Astrocyte (in vitro differentiated cells and primary cell): ENCODE measurements at regions not wholly inside any gene's neighbourhood (a gene's known extent, or its start where the extent isn't known, plus 50 kb on each side); places are given as distances from the start of the nearest gene placed in this dataset.

Experiments used
- DNase-seq: peaks from one replicate; pipeline ENCODE4 v3.0.0-alpha.2; 2010; ENCODE audit warnings: low read depth
- FAIRE-seq: peaks from 2 replicates; lab custom pipeline; 2011; peaks lifted over from hg19 to GRCh38; lab: Jason Lieb, UNC
- H2AFZ ChIP-seq: 2 replicates; pipeline ENCODE4 v1.6.0; 2012; ENCODE audit warnings: low read depth, low read length, inconsistent platforms
- H3K27ac ChIP-seq: 2 replicates; pipeline ENCODE4 v1.5.1; 2011; ENCODE audit warnings: low read depth, low read length, inconsistent platforms
- H3K27me3 ChIP-seq: 2 replicates; pipeline ENCODE4 v1.6.0; 2011; ENCODE audit warnings: low read length, inconsistent platforms; ENCODE audit not compliant: insufficient read depth
- H3K36me3 ChIP-seq: 2 replicates; pipeline ENCODE4 v1.5.1; 2011; ENCODE audit warnings: low read length, inconsistent platforms; ENCODE audit not compliant: insufficient read depth
- H3K4me1 ChIP-seq: 2 replicates; pipeline ENCODE4 v1.5.1; 2011; ENCODE audit warnings: low read length, inconsistent platforms; ENCODE audit not compliant: insufficient read depth
- H3K4me2 ChIP-seq: 2 replicates; pipeline ENCODE4 v1.6.0; 2012; ENCODE audit warnings: low read length, inconsistent platforms
- H3K4me3 ChIP-seq: 2 replicates; pipeline ENCODE4 v1.5.1; 2011; ENCODE audit warnings: low read depth, mild to moderate bottlenecking, low read length, inconsistent platforms; ENCODE audit not compliant: insufficient read depth
- H3K79me2 ChIP-seq: 2 replicates; pipeline ENCODE4 v1.6.0; 2012; ENCODE audit warnings: mild to moderate bottlenecking, low read length, inconsistent platforms; ENCODE audit not compliant: insufficient read depth
- H3K9ac ChIP-seq: 2 replicates; pipeline ENCODE4 v1.6.0; 2012; ENCODE audit warnings: mild to moderate bottlenecking, low read length, inconsistent platforms
- H3K9me3 ChIP-seq: 2 replicates; pipeline ENCODE4 v1.5.1; 2012; ENCODE audit warnings: low read depth, mild to moderate bottlenecking, low read length, inconsistent platforms; ENCODE audit not compliant: insufficient read depth
- H4K20me1 ChIP-seq: 2 replicates; pipeline ENCODE4 v1.6.0; 2012; ENCODE audit warnings: low read length, inconsistent platforms; ENCODE audit not compliant: insufficient read depth
- H3K27ac Mint-ChIP-seq: one replicate; pipeline ENCODE4 v1.8.0; 2021; ENCODE audit warnings: mild to moderate bottlenecking, mixed read lengths; ENCODE audit not compliant: unreplicated experiment
- H3K27me3 Mint-ChIP-seq: one replicate; pipeline ENCODE4 v1.8.0; 2021; ENCODE audit warnings: low read depth, mixed read lengths; ENCODE audit not compliant: unreplicated experiment
- H3K36me3 Mint-ChIP-seq: one replicate; pipeline ENCODE4 v1.8.0; 2021; ENCODE audit warnings: low read depth, mixed read lengths; ENCODE audit not compliant: unreplicated experiment
- H3K4me1 Mint-ChIP-seq: one replicate; pipeline ENCODE4 v1.8.0; 2021; ENCODE audit warnings: low read depth, mixed read lengths; ENCODE audit not compliant: unreplicated experiment
- H3K4me3 Mint-ChIP-seq: one replicate; pipeline ENCODE4 v1.8.0; 2021; ENCODE audit warnings: mild to moderate bottlenecking, moderate library complexity, mixed read lengths; ENCODE audit not compliant: unreplicated experiment
- H3K9me3 Mint-ChIP-seq: one replicate; pipeline ENCODE4 v1.8.0; 2021; ENCODE audit warnings: mild to moderate bottlenecking, mixed read lengths; ENCODE audit not compliant: unreplicated experiment
- CTCF ChIP-seq: IDR thresholded peaks from 2 replicates; pipeline ENCODE4 v1.5.1; 2011; ENCODE audit warnings: low read depth, mild to moderate bottlenecking, inconsistent platforms, low read length, moderate library complexity; ENCODE audit not compliant: insufficient read depth
- EZH2 ChIP-seq: IDR thresholded peaks from 2 replicates; pipeline ENCODE4 v1.6.1; 2012; ENCODE audit warnings: mild to moderate bottlenecking, low read length, inconsistent platforms; ENCODE audit not compliant: insufficient read depth

- peaks cover 3% of the 10 kb centered on the region for H3K4me1 ChIP-seq
- no peak overlapping the region for H3K9ac ChIP-seq
- no peak overlapping the region for H2AFZ ChIP-seq
- H3K9me3 Mint-ChIP-seq, result no peaks in the 10 kb centered on the region
- no peak overlapping the region for H3K4me3 Mint-ChIP-seq
- H3K27me3 ChIP-seq, result no peaks in the 10 kb centered on the region
- no peaks in the 10 kb centered on the region for H3K79me2 ChIP-seq
- DNase-seq (no peak), FAIRE-seq (no peak)
- no peak overlapping the region for H3K4me2 ChIP-seq
- H3K36me3 ChIP-seq, result no peaks in the 10 kb centered on the region
- no peak for TF ChIP-seq EZH2
- TF ChIP-seq CTCF, result no peak
- H3K27ac Mint-ChIP-seq, result no peak overlapping the region
- H3K36me3 Mint-ChIP-seq, result peaks cover 2% of the 10 kb centered on the region
- peaks cover 12% of the 10 kb centered on the region for H3K4me1 Mint-ChIP-seq
- no peak overlapping the region for H3K27ac ChIP-seq
- no peak overlapping the region for H3K4me3 ChIP-seq
- H3K9me3 ChIP-seq, result no peaks in the 10 kb centered on the region
- no peaks in the 10 kb centered on the region for H4K20me1 ChIP-seq
- H3K27me3 Mint-ChIP-seq, result no peaks in the 10 kb centered on the region
These were observed 877.3 kb downstream of the MCTP2 start for GRCh38 chr15:95108673-95109072.

GRCh38 chr15:95111969-95112368, 880.6 kb downstream of the MCTP2 start:
- peaks cover 2% of the 10 kb centered on the region for H3K36me3 Mint-ChIP-seq
- TF ChIP-seq CTCF (no peak), EZH2 (no peak)
- no peaks in the 10 kb centered on the region for H3K27me3 Mint-ChIP-seq
- H3K9me3 Mint-ChIP-seq, result no peaks in the 10 kb centered on the region
- Histone ChIP-seq H3K27me3 (no peaks in the 10 kb centered on the region), H3K9ac (no peak overlapping the region), H3K9me3 (no peaks in the 10 kb centered on the region), H3K36me3 (no peaks in the 10 kb centered on the region), H3K4me2 (no peak overlapping the region), H2AFZ (no peak overlapping the region), H3K27ac (no peak overlapping the region), H3K4me1 (no peaks in the 10 kb centered on the region), H3K4me3 (no peak overlapping the region), H3K79me2 (no peaks in the 10 kb centered on the region), H4K20me1 (no peaks in the 10 kb centered on the region)
- H3K27ac Mint-ChIP-seq, result no peak overlapping the region
- DNase-seq, result no peak
- no peaks in the 10 kb centered on the region for H3K4me1 Mint-ChIP-seq
- H3K4me3 Mint-ChIP-seq, result no peak overlapping the region
- no peak for FAIRE-seq

GRCh38 chr15:95113041-95113440, 881.7 kb downstream of the MCTP2 start:
- Histone ChIP-seq H3K27me3 (no peaks in the 10 kb centered on the region), H3K27ac (no peak overlapping the region), H3K4me1 (no peaks in the 10 kb centered on the region), H3K9ac (no peak overlapping the region), H3K4me3 (no peak overlapping the region), H3K36me3 (no peaks in the 10 kb centered on the region), H4K20me1 (no peaks in the 10 kb centered on the region), H3K9me3 (no peaks in the 10 kb centered on the region), H3K4me2 (no peak overlapping the region), H3K79me2 (no peaks in the 10 kb centered on the region), H2AFZ (no peak overlapping the region)
- Mint-ChIP-seq H3K4me3 (no peak overlapping the region), H3K27me3 (no peaks in the 10 kb centered on the region), H3K4me1 (no peaks in the 10 kb centered on the region), H3K9me3 (no peaks in the 10 kb centered on the region), H3K27ac (no peak overlapping the region), H3K36me3 (peaks cover 2% of the 10 kb centered on the region)
- DNase-seq (no peak), FAIRE-seq (no peak)
- no peak for TF ChIP-seq EZH2
- TF ChIP-seq CTCF, result no peak
